Karpas-422 (cell line): ENCODE measurements at regions not wholly inside any gene's neighbourhood (a gene's known extent, or its start where the extent isn't known, plus 50 kb on each side); places are given as distances from the start of the nearest gene placed in this dataset.

Source experiments
- DNase-seq: peaks from one replicate; pipeline ENCODE4 v3.0.0-alpha.2; 2015
- H2AFZ ChIP-seq: fragments of 200-600 bp; sonication (generic); 2 replicates; pipeline ENCODE4 v1.6.1; 2014; ENCODE audit warnings: antibody characterized with exemption, low read length, mixed read lengths
- H3K27ac ChIP-seq: fragments of 200-600 bp; sonication (generic); 2 replicates; pipeline ENCODE4 v1.5.1; 2014; ENCODE audit warnings: mild to moderate bottlenecking, low read length, moderate library complexity
- H3K27me3 ChIP-seq: fragments of 200-600 bp; sonication (generic); 2 replicates; pipeline ENCODE4 v1.6.1; 2014; ENCODE audit warnings: low read length, mixed read lengths
- H3K36me3 ChIP-seq: fragments of 200-600 bp; sonication (generic); 2 replicates; pipeline ENCODE4 v1.6.1; 2014; ENCODE audit warnings: low read length, mixed read lengths; ENCODE audit not compliant: insufficient read depth
- H3K4me1 ChIP-seq: fragments of 200-600 bp; sonication (generic); 2 replicates; pipeline ENCODE4 v1.6.1; 2014; ENCODE audit warnings: mild to moderate bottlenecking, low read length, mixed read lengths
- H3K4me2 ChIP-seq: fragments of 200-600 bp; sonication (generic); 2 replicates; pipeline ENCODE4 v1.6.1; 2014; ENCODE audit warnings: low read length, low read depth, mild to moderate bottlenecking; ENCODE audit not compliant: poor library complexity, severe bottlenecking
- H3K4me3 ChIP-seq: fragments of 200-600 bp; sonication (generic); 2 replicates; pipeline ENCODE4 v1.5.1; 2014; ENCODE audit warnings: mild to moderate bottlenecking, antibody characterized with exemption, low read length, mixed read lengths
- H3K79me2 ChIP-seq: fragments of 200-600 bp; sonication (generic); 2 replicates; pipeline ENCODE4 v1.6.1; 2014; ENCODE audit warnings: mild to moderate bottlenecking, low read length, mixed read lengths
- H3K9ac ChIP-seq: fragments of 200-600 bp; sonication (generic); 2 replicates; pipeline ENCODE4 v1.6.0; 2014; ENCODE audit warnings: low read length
- H3K9me2 ChIP-seq: fragments of 200-600 bp; sonication (generic), shearing (Covaris generic); replicated peaks from 2 replicates; pipeline ENCODE4 v1.6.0; 2014; ENCODE audit warnings: mild to moderate bottlenecking, low read length, moderate library complexity; ENCODE audit not compliant: insufficient read depth
- H3K9me3 ChIP-seq: fragments of 300-700, 200-600 bp; sonication (generic); 2 replicates; pipeline ENCODE4 v1.6.1; 2014; ENCODE audit warnings: low read length, mixed read lengths
- H4K20me1 ChIP-seq: fragments of 200-600 bp; sonication (generic); 2 replicates; pipeline ENCODE4 v1.6.1; 2014; ENCODE audit warnings: mild to moderate bottlenecking, antibody characterized with exemption, low read length, low read depth; ENCODE audit not compliant: insufficient read depth

GRCh38 chr7:115747174-115747573 is 283.4 kb downstream of the TFEC start:
- Histone ChIP-seq H3K9ac (no peak overlapping the region), H2AFZ (no peak overlapping the region), H3K4me2 (no peak overlapping the region), H4K20me1 (no peaks in the 10 kb centered on the region), H3K79me2 (no peaks in the 10 kb centered on the region), H3K4me3 (no peak overlapping the region), H3K9me3 (peaks cover 27% of the 10 kb centered on the region), H3K9me2 (no peaks in the 10 kb centered on the region), H3K36me3 (no peaks in the 10 kb centered on the region), H3K27me3 (no peaks in the 10 kb centered on the region), H3K27ac (no peak overlapping the region), H3K4me1 (no peaks in the 10 kb centered on the region)
- DNase-seq, result no peak

GRCh38 chr7:115740043-115740442 is 290.5 kb downstream of the TFEC start:
- H3K9me2 ChIP-seq, result no peaks in the 10 kb centered on the region
- DNase-seq, result no peak
- no peak overlapping the region for H3K27ac ChIP-seq
- H3K9ac ChIP-seq, result no peak overlapping the region
- H4K20me1 ChIP-seq, result no peaks in the 10 kb centered on the region
- H3K27me3 ChIP-seq, result no peaks in the 10 kb centered on the region
- no peak overlapping the region for H3K4me3 ChIP-seq
- no peak overlapping the region for H3K4me2 ChIP-seq
- H3K9me3 ChIP-seq, result peaks cover 35% of the 10 kb centered on the region
- no peaks in the 10 kb centered on the region for H3K79me2 ChIP-seq
- H2AFZ ChIP-seq, result no peak overlapping the region
- H3K4me1 ChIP-seq, result no peaks in the 10 kb centered on the region
- H3K36me3 ChIP-seq, result no peaks in the 10 kb centered on the region

- H3K36me3 ChIP-seq, result no peaks in the 10 kb centered on the region
- H3K4me1 ChIP-seq, result no peaks in the 10 kb centered on the region
- no peak for DNase-seq
- no peak overlapping the region for H2AFZ ChIP-seq
- peaks cover 30% of the 10 kb centered on the region for H3K9me3 ChIP-seq
- no peaks in the 10 kb centered on the region for H3K27me3 ChIP-seq
- no peak overlapping the region for H3K4me2 ChIP-seq
- no peak overlapping the region for H3K9ac ChIP-seq
- no peaks in the 10 kb centered on the region for H3K9me2 ChIP-seq
- H4K20me1 ChIP-seq, result no peaks in the 10 kb centered on the region
- H3K4me3 ChIP-seq, result no peak overlapping the region
- H3K79me2 ChIP-seq, result no peaks in the 10 kb centered on the region
- no peak overlapping the region for H3K27ac ChIP-seq
These were observed 295.9 kb downstream of the TFEC start for GRCh38 chr7:115734641-115735040.

- Histone ChIP-seq H3K4me2 (no peak overlapping the region), H2AFZ (no peak overlapping the region), H4K20me1 (no peaks in the 10 kb centered on the region), H3K27ac (no peak overlapping the region), H3K4me3 (no peak overlapping the region), H3K9me2 (no peaks in the 10 kb centered on the region), H3K4me1 (no peaks in the 10 kb centered on the region), H3K79me2 (no peaks in the 10 kb centered on the region), H3K9me3 (peaks cover 28% of the 10 kb centered on the region), H3K9ac (no peak overlapping the region), H3K36me3 (no peaks in the 10 kb centered on the region), H3K27me3 (no peaks in the 10 kb centered on the region)
- no peak for DNase-seq
These were observed 298.6 kb downstream of the TFEC start for GRCh38 chr7:115731796-115732471.

- Histone ChIP-seq H4K20me1 (no peaks in the 10 kb centered on the region), H3K4me3 (no peak overlapping the region), H3K36me3 (no peaks in the 10 kb centered on the region), H3K4me1 (no peaks in the 10 kb centered on the region), H3K9ac (no peak overlapping the region), H3K9me3 (peaks cover 19% of the 10 kb centered on the region), H3K27ac (no peak overlapping the region), H2AFZ (no peak overlapping the region), H3K9me2 (no peaks in the 10 kb centered on the region), H3K79me2 (no peaks in the 10 kb centered on the region), H3K27me3 (no peaks in the 10 kb centered on the region), H3K4me2 (no peak overlapping the region)
- no peak for DNase-seq
These were observed 302.0 kb downstream of the TFEC start for GRCh38 chr7:115728518-115728917.

- no peak overlapping the region for H3K27ac ChIP-seq
These were observed 306.0 kb downstream of the TFEC start for GRCh38 chr7:115724400-115725056.

DNA sequence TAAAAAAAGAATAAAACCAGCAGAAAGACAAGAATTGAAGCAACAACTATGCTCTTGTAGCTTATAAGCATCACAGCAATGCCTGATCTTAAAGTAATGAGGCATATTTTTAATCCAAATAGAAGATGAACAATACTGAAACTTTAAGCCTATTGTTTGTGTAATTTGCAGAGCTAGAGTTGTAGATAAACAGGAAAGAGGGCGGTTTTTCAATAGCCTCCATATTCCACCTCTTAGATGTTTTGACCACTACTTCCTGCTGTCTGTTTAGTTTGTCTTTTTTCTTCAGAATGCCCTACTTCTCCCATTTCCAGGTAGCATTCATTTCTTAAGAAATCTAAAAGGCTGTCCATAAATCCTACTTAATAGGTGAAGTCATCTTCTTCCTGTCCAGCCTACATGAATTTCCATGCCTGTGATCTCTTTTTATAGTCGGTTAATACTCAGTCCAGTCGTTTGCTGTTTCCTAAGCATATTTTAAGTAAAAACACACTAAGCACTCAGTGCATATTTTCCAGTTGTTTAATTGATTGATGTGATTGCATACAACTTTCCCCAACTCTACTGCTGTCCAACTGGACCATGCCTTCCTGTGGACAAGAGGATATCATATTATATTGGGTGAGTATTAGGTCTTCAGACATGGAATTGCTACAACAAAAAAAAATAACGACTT is 308.1 kb downstream of the TFEC start:
- Histone ChIP-seq H3K36me3 (no peaks in the 10 kb centered on the region), H3K4me3 (no peak overlapping the region), H3K9me3 (peaks cover 9% of the 10 kb centered on the region; the same call in 1 of the 2 replicates), H2AFZ (no peak overlapping the region), H3K4me2 (no peak overlapping the region), H3K4me1 (no peaks in the 10 kb centered on the region), H3K9ac (no peak overlapping the region), H3K79me2 (no peaks in the 10 kb centered on the region), H3K27me3 (no peaks in the 10 kb centered on the region), H3K27ac (no peak overlapping the region), H4K20me1 (no peaks in the 10 kb centered on the region), H3K9me2 (no peaks in the 10 kb centered on the region)
- DNase-seq, result no peak

More at GRCh38 chr7:115724400-115725056, 306.0 kb downstream of the TFEC start:
- H3K4me2 ChIP-seq, result no peak overlapping the region
- H3K9me3 ChIP-seq, result peaks cover 15% of the 10 kb centered on the region; the same call in 1 of the 2 replicates
- no peak overlapping the region for H2AFZ ChIP-seq
- H3K79me2 ChIP-seq, result no peaks in the 10 kb centered on the region
- H3K9ac ChIP-seq, result no peak overlapping the region
- H4K20me1 ChIP-seq, result no peaks in the 10 kb centered on the region
- no peaks in the 10 kb centered on the region for H3K9me2 ChIP-seq
- H3K27me3 ChIP-seq, result no peaks in the 10 kb centered on the region
- H3K4me3 ChIP-seq, result no peak overlapping the region
- H3K36me3 ChIP-seq, result no peaks in the 10 kb centered on the region
- DNase-seq, result no peak
- no peaks in the 10 kb centered on the region for H3K4me1 ChIP-seq
